M059J (cell line): ENCODE measurements at regions not wholly inside any gene's neighbourhood (a gene's known extent, or its start where the extent isn't known, plus 50 kb on each side); places are given as distances from the start of the nearest gene placed in this dataset.

Experiments used
- DNase-seq: peaks from one replicate; pipeline ENCODE4 v3.0.0-alpha.2; 2012; ENCODE audit warnings: low read depth

DNA sequence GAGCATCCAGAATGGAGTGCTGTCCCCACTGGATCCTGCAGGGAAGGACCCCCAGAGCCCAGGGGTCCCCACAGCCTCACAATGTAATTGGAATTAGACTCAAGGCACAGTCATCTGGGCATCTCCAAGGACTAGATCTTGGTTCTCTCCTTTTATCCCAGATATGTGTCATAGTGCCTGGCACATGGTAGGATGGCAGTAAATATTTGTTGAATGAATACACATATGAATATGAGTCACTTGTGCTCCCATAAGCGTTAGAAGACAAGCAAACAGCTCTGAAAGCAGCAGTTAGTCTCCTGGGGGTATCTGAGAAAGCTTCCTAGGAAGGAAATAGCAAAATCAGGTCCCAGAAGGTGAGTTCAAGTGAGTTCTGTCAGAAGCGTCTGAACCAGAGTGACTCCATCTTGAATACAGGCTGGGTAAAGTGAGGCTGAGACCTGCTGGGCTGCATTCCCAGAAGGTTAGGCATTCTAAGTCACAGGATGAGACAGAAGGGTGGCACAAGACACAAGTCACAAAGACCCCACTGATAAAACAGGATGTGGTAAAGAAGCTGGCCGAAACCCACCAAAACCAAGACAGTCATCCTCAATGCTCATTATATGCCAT, 234.1 kb upstream of the ID2 start:
- DNase-seq, result peak; percentile 68

DNA sequence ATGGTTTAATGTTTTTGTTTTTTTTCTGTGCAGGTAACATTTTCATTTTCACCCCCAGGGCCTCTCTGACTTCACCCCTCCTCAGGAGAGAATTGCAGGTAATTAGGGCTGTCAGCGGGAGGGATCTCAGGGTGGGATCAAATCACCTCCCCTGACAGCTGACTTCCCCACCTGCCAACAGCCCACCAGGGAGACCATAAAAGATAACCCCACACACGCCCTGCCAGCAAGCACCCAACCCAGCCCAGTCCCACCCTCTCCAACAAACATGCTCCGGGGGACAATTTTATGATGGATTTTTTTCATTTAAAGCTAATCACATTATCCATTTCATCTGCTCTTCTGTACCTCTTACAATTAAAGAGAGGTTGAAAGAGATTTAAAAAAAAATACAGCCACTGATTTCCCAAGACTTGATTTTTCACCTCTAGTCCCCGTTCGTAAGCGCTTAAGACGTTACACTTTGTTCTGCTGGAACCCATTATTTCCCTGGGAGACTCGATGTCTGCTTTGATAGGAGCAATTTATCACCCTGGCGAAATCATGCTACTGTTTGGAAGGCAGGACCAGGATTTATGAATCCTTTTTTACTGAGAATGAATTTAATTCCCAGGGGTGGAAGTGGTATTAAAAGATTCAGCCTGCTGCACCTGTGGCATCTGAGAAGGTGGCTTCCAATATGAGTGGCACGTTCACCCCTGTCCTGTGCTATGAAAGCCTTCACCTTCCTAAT, 232.9 kb upstream of the ID2 start:
- DNase-seq, result no peak

DNA sequence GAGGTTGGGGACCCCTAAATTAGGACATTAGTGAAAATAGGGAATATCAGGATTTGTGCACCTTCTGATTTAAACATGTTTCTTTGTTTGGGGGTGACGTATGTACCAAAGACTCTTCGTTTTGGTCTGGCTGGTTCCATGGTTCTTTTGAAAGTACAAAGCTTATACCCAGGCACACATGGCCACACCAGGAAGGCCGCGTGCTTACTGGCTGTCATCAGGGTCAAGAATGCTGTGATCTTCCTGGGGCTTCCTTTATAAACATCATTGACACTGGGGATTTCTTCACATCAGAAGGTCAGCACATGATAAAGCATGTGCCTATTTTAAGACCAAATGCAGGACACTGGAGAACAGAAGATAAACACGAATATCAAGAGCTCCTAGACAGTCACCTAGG, 230.6 kb upstream of the ID2 start:
- no peak for DNase-seq

DNA sequence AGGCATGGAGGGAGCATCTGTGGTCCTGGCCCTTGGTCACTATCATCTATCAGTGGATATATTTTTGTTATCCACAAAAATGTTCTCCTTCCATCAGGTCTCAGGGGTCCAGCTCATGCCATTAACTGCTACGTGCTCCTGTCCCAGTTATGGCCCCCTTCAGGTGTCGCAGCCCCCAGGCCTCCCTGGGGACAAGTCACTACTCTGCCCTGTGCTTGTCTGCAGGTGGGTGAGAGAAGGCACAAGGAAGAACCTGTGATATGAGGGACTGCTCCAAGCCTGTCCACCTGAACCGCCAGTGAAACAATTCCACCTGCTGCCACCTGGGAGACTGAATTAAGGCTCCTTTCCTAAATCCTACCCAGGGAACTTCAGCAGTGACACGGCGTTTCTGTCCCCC, 229.6 kb upstream of the ID2 start:
- DNase-seq, result no peak

DNA sequence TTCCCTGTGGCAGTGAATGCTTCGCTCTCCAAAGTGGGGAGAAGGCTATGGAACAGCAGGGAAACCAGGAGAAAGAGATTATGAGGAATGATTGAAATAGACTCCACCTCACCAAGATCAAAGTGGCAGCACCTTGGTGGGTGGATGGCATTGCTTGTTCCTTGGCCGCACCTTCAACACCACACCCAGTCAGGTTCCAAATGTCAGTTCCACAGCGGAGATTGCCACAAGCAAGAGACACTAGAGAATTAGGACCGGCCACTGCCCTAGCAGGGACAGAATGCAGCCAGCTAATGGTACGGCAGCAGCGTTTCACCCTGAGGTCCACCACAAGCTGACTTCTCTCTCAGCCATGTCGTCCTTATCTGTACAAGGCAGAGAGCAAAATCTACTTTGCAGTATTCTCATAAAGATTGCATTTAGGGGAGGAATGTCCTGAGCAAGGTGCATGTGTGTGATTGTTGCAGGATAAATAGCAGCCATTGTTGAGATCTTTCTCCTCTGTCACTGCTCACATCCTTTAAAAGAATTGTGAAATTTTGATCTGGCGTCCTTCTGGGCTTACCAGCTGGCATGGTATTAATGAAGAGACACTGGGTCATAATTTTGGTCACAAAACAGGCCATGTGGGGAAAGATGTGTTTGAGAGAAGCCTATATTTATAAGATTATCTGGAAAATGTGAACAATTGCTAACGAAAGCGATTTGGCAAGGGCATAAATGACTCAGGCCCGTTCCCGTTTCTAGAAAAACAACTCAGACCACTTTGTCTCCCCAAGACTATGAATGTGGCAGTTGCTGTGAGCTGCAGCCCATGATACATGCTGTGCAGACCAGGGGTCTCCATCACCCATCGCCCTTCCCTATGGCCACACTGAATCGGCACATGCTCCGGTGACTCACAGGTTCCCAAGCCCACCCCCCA, 228.6 kb upstream of the ID2 start:
- no peak for DNase-seq

DNA sequence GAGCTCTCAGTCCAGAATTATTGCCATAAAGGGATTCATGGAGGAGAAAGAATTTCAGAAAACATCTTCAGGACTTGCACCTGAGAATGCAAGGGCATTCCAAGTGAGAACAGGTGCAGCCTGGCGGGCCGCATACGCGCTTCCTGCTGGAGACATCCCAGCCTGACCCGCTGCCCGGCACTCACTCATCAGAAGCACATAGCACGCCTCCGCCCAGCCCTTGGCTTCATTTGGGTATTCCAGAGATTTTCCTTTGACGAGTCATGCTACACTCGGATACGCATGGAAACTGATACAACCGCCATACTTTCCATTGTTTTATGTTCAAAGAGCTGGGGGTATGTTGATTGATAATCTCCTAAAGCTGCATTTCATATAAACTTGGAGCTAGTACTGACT, 228.0 kb upstream of the ID2 start:
- no peak for DNase-seq

DNA sequence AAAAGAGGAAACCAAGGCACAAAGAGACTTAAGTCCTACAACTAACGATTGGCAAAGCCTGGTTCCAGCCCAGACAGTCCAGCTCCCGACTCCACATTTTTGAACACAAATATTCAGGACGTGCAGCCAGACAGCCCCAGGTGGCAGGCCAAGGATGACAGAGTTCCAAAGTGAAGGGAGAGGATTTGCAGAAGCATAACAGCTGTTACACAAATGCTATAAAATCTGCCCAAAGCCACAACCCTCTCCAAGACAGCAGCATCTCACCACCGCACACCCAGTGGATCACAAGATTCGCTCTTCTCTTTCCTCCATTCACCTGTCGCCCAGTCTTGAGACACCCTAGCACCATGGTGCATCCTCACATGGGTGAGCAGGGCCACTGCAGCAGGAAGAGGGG, 227.1 kb upstream of the ID2 start:
- DNase-seq, result no peak

DNA sequence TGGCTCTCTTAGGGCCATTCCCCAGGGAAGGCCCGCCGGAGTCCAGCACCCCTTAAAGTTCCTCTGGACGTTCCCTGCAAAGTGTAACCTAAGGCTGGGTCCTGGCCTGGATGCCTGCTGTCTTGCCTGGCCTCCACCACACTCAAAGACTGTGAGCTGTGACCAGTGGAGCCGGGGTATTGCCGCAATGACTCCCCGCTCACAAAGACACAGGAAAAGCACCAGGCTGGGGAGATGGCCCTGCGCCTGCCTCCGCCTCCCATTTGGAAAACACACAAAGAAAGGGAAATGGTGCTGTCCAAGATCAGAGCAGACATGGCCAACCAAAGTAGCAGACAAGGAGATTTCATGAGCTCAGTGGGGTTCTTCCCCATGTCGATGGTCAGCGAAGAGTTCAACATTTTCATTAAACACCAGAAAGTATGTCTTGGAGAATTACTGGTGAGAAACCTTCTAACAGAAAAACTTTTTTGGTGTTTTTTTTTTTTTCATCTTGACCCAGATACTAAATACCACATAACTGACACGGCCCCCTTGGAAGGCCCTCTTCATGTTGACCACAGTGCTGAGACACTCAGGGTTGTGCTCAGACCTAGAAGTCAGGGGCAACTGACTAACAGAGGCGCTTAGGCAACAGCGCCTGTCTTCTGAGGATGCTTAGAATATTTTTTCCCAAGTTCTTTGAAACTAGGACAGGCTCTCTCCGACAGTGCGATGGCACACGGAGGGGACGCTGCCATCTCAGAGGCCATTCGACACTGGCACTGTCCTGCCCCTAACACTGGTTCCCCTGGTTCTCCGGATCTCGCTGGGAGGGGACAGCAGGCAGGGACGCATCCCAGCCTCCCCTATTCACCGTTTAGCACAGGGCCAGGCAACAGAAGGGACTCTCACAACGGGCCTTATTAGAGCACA, 226.4 kb upstream of the ID2 start:
- no peak for DNase-seq

DNA sequence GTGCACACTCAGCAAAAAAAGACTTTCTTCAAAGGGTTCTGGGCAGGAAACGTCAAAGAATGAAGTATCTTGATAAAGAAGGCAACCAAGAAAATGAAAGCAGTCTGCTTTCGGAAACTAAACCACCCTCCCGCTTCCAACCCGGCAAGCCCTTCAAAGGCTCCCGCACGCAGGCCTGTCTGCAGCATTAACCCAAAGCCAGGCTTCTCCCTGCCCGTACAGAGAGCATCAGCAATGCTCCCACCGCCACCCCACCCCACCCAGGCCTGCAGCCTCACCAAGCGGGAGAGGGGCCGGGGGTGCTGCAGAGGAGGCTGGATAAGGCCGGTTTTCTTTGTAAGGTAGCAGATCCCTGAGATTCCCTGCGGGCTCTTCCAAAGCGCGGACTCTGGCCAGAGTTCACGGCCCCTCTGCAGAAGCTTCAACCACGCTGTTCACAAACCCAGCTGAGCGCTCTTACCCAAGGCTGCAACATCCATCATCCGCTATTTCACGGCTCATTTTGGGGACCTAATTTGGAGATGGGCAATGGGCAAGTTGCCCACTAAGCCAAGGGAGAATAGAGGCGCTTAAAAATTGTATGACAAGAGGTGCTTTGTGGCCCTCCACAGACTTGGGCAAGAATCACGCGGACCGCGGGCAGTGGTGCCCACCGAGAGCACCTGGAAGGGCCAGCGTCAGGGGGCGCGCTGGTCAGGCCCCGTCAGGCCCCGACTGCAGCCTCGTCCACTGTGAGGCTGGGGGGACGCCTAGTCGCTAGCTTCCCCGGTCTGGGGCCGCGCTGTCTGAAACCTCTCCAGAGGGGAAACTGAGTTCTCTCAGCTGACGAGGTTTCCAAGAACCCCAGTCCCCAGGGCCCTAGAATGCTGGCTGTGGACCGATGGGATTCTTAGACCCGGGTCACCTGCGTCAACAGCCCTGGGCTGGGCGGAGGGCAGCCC, 225.4 kb upstream of the ID2 start:
- no peak for DNase-seq

DNA sequence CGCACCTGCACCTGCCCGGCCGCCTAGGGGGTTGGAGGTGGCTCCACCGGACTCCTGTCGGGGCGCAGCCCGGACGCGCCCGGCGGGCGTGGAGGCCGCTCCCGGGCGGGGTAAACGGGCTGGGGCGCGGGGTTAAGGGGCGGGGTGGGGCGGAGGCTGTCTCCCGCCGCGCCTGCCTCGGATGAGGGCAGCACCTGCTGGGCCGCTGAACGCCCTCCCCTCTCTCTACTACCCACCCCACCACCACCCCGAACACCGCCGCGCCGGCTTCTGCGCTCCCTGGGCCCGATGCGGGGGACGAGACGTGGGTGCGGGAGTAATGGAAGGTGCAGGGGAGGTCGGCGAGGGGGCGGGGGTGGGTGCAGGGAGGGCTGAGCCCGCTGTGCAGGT, 224.8 kb upstream of the ID2 start:
- DNase-seq, result no peak

DNA sequence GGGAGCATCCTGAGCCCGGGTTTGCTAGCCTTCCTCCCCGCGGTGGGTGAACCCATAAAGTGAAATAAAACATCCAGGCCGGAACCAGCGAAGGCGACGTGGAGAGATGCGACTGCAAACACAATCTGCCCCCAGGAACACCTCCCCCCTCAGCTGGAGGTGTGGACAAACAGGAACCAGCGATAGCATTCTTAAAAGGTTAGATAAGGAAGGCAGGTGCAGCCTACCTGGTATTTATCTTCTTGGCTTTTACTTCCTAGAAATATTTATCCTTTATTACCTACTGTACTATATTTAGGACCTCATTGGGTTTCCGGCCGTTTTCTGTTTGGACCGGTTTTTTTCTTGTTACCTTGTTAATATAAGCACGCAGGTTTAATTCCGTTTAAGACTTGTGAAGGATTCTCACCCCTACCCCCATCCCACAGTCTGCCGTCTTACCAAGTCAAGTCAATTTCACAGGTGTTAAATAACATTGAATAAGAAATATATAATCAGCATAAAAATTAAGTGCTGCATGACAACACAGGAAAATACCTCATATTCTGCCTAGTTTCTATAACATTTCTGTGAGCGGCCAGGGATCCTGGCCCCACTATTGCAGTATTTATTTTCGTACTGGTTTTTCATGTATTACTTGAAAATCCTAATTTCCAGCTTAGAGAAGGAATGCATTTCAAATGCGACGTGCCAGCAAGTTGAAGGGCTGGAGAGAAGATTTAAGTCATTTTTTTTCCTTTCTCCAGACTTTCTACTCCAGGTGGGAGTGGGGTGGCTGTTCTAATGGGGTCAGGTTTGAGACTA, 224.0 kb upstream of the ID2 start:
- DNase-seq, result no peak

DNA sequence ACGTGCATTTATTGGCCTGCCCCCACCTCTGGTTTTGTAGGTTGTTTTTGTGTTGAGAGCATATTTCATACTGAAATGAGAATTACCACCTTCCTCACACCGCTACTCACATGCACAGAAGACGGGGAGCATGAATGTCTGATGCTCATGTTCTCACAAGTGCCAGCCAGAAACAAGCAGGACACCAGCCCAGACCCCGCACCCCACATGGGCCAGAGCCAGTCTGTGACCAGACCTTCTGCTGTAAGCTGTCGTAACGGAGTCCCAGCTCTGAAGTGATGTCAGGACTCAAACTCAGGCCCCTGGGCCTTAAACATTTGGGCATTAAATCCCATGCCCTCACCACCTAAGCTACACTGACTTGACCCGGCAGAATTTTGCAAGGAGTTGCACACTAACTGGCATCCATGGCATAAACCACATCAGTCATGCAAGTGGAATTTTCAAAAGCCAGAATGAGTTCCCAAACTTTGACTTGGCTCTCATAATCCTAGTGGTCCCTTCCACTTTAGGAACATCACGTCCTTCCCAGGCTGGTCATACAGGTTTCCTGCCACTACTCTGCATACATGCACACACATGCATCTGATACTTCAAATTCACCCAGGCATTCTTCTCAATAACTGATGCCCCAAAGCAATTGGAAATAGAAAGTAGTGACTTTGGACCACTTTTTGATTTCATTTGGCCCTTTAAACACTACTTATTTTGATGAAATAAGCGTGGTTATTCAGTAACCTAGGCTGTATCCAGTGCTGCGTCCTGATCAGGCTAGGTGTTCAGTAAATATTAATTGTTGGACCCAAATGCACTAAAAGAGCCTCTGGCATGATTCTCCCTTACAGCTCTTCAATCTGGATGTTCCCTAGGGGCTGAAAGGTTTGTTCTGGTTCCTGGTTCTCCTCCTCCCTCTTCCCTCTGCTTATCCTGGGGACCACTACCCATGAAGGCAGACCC, 223.1 kb upstream of the ID2 start:
- DNase-seq, result peak; percentile 2

DNA sequence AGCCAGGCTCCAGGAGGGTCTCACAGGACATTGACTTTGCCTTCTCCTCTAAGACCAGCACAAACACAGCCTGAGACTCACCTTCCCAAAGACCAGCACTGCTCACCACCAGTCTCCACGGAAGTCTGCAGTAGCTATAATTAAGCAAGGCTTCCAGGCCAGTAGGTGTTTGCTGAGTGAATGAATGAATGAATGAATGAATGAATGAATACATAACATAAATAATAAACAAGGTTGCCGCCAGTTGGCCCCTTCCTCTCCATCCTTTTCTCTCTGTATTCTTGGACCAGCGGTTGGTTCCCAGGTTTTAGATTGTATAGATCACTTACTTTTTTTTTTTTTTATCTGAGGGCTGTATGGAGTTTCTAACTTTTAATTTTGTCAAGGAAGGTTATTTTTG, 222.4 kb upstream of the ID2 start:
- DNase-seq, result no peak

DNA sequence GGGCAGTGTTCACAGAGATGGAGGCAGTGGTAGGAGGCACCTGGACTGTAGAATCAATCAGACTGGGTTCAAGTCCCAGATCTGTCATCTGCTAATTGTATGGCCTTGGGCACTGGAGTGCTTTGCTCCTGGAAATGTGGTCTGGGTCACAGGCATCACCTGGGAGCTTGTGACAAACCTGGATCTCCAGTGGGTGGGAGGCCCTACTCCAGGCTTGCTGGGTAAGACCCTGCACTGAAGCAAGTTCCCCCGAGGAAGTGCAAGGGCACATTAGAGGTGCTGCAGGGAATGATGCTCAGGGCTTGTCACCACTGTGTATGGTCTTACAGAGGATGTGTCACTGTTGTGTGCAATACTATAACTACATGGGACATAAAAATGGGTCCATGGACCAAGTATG, 220.5 kb upstream of the ID2 start:
- DNase-seq, result no peak

DNA sequence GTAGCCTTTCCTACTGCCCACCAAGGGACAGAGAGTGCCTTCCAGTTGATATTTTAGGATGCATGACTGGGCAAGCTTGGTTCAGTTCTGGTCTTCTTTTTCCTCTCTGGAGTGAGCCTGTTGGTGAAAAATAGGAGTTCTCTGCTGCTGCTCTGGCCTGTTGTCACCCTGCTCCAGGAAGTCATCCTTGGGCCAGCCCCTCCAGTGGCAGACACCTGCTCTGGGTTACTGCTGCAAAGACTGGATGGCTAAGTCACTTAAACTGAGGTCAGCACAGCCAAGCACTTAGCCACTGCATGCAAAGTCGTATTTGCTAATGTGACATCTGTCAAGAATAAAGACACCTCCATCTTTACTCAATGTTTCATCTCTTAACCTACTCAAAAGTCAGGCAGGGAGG, 219.6 kb upstream of the ID2 start:
- no peak for DNase-seq

DNA sequence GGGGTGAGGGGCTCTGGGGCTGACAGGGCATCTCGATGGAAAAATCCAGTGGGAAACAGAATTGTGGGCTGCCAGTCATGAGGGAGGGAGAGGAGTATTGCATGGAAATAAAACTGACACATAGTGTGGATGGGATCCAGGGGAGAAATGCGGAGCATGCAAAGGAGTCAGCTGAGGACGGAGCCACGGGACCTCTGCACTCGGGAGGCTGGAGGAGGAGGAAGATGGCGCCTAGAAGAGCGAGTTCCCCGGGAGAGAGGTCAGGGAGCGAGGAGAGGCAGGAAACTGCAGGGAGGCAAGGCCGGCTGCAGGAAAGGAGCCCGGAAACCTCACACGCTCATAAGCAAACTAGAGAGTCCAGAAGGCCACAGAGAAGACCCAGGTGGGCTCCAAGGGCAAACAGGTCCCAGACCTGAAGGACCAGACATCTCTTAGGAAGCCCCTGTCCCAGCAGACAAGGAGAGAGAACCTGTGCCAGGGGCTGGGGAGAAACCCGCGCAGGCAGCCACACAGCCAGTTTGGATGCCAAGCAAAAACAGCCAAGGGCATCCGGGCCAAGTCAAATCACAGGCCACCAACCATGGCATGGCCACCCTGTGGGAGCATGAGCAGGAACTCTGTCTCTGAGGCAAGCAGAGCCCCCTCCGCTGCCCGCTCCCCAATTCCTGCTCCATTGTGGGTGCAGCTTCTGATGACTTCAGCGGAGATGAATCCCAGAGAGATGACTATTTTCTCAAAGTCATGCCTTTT, 218.8 kb upstream of the ID2 start:
- DNase-seq, result no peak

DNA sequence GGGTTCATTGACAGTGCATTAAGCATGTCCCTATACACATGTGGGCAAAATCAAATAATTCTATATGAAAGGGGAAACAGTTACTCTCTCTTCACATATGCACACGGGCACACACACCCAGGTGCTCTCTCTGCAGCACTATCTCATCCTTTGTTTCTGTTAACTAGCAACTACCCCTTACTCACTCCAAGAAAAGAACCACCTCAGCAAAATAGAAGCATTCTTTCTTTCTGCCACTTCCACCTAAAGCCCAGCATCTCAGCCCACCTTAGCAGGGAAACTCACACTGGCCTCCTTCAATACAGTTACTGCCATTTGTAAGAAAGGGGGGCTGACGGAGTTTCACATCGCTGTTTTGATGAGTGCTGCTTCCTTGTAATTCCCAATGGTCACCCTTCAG, 216.3 kb upstream of the ID2 start:
- DNase-seq, result no peak
